ENCODE measurements at regions not wholly inside any gene's neighbourhood (a gene's known extent, or its start where the extent isn't known, plus 50 kb on each side); places are given as distances from the start of the nearest gene placed in this dataset.

- TF ChIP-seq OSR1 (CRISPR knock-in tag; IDR thresholded peaks at IDR 0.05) (no peak), ARNTL (CRISPR knock-in tag; IDR thresholded peaks at IDR 0.05; ENCODE audit: borderline replicate concordance, low read depth) (no peak)
- no peak for ATAC-seq
Observed at GRCh38 chr7:20561466-20561865, 54.0 kb upstream of the ABCB5 start.

GRCh38 chr7:20561908-20562307 is 53.6 kb upstream of the ABCB5 start:
- no peak for TF ChIP-seq CREB5 (CRISPR knock-in tag; IDR thresholded peaks at IDR 0.05; ENCODE audit: low read depth)
- TF ChIP-seq PATZ1 (CRISPR knock-in tag; IDR thresholded peaks at IDR 0.05; ENCODE audit: borderline replicate concordance): no peak
- no peak for TF ChIP-seq TOX (CRISPR knock-in tag; IDR thresholded peaks at IDR 0.05; ENCODE audit: borderline replicate concordance)
- no peak for TF ChIP-seq CSDC2 (CRISPR knock-in tag; IDR thresholded peaks at IDR 0.05)
- no peak for TF ChIP-seq ESRRG (CRISPR knock-in tag; IDR thresholded peaks at IDR 0.05)
- no peak for TF ChIP-seq ZC3H10 (CRISPR knock-in tag; IDR thresholded peaks at IDR 0.05)
- no peak for TF ChIP-seq ZNF8 (CRISPR knock-in tag; IDR thresholded peaks at IDR 0.05)
- TF ChIP-seq BACH2 (CRISPR knock-in tag; IDR thresholded peaks at IDR 0.05; ENCODE audit: borderline replicate concordance): no peak
- TF ChIP-seq GLIS3 (CRISPR knock-in tag; IDR thresholded peaks at IDR 0.05): no peak
- TF ChIP-seq ZNF70 (CRISPR knock-in tag; IDR thresholded peaks at IDR 0.05): no peak
- no peak for TF ChIP-seq PPARA (CRISPR knock-in tag; IDR thresholded peaks at IDR 0.05; ENCODE audit: borderline replicate concordance)
- no peak for TF ChIP-seq ZNF565 (CRISPR knock-in tag; conservative IDR thresholded peaks at IDR 0.05; ENCODE audit: low read depth)
- no peak for TF ChIP-seq ISL1 (CRISPR knock-in tag; IDR thresholded peaks at IDR 0.05)
- no peak for TF ChIP-seq POU6F1 (CRISPR knock-in tag; IDR thresholded peaks at IDR 0.05; ENCODE audit: borderline replicate concordance, low read depth)
- no peak for TF ChIP-seq CSRNP3 (CRISPR knock-in tag; IDR thresholded peaks at IDR 0.05)
- no peak for TF ChIP-seq ARNTL (CRISPR knock-in tag; IDR thresholded peaks at IDR 0.05; ENCODE audit: borderline replicate concordance, low read depth)
- TF ChIP-seq OSR1 (CRISPR knock-in tag; IDR thresholded peaks at IDR 0.05): no peak
- no peak for TF ChIP-seq RARB (CRISPR knock-in tag; IDR thresholded peaks at IDR 0.05)
- ATAC-seq: no peak

- ATAC-seq: no peak
- TF ChIP-seq ISL1 (CRISPR knock-in tag; IDR thresholded peaks at IDR 0.05) (no peak), TSHZ2 (CRISPR knock-in tag; IDR thresholded peaks at IDR 0.05) (no peak), CREB5 (CRISPR knock-in tag; IDR thresholded peaks at IDR 0.05; ENCODE audit: low read depth) (no peak), OSR1 (CRISPR knock-in tag; IDR thresholded peaks at IDR 0.05) (no peak), BACH2 (CRISPR knock-in tag; IDR thresholded peaks at IDR 0.05; ENCODE audit: borderline replicate concordance) (no peak), CSDC2 (CRISPR knock-in tag; IDR thresholded peaks at IDR 0.05) (no peak), ZC3H10 (CRISPR knock-in tag; IDR thresholded peaks at IDR 0.05) (no peak), ZNF565 (CRISPR knock-in tag; conservative IDR thresholded peaks at IDR 0.05; ENCODE audit: low read depth) (no peak), PPARA (CRISPR knock-in tag; IDR thresholded peaks at IDR 0.05; ENCODE audit: borderline replicate concordance) (no peak), GLIS3 (CRISPR knock-in tag; IDR thresholded peaks at IDR 0.05) (no peak), TCF4 (CRISPR knock-in tag; IDR thresholded peaks at IDR 0.05; ENCODE audit: borderline replicate concordance) (no peak), ZFP30 (CRISPR knock-in tag; IDR thresholded peaks at IDR 0.05) (no peak), SNAI2 (CRISPR knock-in tag; IDR thresholded peaks at IDR 0.05) (no peak), POU6F1 (CRISPR knock-in tag; IDR thresholded peaks at IDR 0.05; ENCODE audit: borderline replicate concordance, low read depth) (no peak)
Observed at GRCh38 chr7:20562461-20562860, 53.0 kb upstream of the ABCB5 start.

All from SK-N-SH treated with all-trans-retinoic acid at 6 μM for 48 hours (cell line).